Myocyte (in vitro differentiated cells): ENCODE measurements at regions not wholly inside any gene's neighbourhood (a gene's known extent, or its start where the extent isn't known, plus 50 kb on each side); places are given as distances from the start of the nearest gene placed in this dataset.
"Not testable (repeated sequence)": the region's sequence is repeated elsewhere in the genome, so short reads cannot be mapped to it uniquely, and the experiment has no call there.

ENCODE experiments used
- DNase-seq: peaks from one replicate; pipeline ENCODE4 v3.0.0-alpha.2; 2012; ENCODE audit warnings: low read depth

DNA sequence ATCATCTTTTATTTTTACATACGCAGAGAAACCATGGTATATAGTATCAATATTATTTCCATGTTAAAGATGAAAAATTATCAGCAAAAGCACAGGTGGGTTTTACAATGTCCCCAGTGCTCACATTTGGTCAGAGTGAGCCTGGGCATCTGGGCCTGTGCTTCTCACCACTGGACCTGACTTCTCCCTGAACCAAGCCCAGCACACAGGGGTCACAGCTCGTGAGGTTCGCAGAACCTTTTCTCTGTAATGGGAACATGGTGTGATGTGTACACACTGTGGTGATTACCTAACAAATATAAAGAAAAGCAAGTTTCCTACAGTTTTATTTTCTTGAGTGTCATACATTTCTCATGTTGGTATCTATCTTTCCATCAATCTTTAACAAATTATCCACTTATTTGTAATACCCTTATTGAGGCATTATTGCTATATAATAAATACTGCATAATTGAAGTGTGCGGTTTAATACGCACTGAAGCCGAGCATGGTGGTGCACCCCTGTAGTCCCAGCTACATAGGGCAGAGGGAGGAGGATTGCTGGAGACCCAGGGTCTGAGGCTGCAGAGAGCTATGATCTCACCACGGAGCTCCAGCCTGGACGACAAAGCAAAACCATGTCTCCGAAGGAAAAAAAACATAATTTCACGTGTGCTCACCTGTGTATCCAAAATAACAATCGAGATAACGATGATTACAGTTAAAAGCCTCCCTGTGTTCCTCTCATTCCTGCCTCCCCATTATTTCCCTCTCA is 743.2 kb downstream of the TMEM121 start:
- no peak for DNase-seq

DNA sequence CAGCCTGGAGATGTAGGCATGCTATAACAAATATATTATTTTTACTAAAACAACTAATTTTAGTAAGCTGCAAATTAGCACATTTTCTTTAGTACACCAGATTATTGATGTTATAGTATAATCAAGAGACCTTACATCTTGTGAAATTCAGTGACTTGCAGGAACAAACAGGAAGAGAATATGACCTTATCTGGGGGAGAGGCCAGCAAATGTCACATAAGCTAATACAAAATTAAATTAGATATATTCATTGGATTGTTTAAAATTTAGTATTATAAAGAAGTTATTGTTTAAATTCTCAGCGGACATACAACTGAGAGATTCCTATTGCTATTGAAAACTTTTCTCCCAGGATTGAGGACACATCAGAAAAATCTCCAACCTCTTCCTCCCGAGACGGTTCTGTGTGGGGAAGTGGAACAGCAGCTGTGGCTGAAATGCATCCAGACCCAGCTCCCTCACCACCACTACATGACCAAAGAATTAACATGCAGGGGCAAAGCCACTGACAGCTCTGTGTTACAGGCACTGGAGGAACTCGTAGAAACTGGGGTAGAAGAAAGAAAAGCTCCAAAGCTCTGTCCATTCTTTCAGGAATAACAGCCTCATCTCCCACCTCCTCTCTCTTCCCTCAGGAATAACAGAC is 744.2 kb downstream of the TMEM121 start:
- not testable (repeated sequence) for DNase-seq

DNA sequence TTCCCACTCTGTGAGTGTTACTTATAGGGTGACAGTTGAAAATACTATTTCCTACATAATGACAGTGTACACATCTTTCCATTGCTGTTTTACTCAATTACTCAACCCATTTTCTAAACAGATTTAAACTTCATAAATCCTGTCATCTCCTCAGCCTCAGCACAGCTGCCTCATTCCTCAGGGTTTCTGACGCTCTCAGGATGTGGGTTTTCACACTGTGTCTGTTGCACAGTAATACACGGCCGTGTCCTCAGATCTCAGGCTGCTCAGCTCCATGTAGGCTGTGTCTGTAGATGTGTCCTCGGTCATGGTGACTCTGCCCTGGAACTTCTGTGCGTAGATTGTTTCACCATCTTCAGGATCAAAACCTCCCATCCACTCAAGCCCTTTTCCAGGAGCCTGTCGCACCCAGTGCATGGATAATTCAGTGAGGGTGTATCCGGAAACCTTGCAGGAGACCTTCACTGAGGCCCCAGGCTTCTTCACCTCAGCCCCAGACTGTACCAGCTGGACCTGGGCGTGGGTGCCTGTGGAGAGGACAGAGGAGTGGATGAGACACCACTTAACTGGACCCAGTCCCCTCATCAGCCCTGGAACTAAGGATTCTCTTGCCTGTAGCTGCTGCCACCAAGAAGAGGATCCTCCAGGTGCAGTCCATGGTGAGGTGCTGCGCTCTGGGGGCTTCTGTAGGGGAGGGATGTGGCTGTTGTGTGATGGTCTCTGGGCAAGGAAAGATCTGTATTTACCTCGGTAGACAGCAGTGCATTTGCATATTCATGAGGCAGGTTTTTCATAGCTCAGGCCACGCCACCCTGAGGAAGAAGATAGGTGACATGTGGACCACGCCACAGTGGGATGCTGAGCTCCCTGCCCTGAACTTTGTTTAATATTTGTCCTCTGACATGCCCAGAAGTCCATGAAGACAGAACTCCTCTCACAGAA is 750.2 kb downstream of the TMEM121 start:
- no peak for DNase-seq

DNA sequence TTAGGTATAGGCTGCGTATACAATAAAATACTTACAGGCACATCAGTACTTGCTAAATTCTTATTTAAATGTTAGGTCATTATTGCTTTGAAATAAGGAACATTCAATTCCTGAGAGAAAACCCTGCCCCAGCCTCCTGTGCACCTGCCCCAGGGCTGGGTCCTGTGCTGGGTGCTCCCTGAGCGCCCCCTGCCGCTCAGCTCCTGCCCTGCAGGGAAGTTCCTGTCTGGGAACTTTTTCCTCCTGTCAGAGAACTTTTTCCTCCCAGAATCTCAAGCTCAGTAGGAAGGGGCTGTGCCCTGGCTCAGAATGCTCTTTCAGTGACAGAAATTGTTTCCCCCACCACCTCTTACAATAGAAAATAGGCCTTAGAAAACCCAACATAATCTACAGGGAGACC is 751.1 kb downstream of the TMEM121 start:
- no peak for DNase-seq

DNA sequence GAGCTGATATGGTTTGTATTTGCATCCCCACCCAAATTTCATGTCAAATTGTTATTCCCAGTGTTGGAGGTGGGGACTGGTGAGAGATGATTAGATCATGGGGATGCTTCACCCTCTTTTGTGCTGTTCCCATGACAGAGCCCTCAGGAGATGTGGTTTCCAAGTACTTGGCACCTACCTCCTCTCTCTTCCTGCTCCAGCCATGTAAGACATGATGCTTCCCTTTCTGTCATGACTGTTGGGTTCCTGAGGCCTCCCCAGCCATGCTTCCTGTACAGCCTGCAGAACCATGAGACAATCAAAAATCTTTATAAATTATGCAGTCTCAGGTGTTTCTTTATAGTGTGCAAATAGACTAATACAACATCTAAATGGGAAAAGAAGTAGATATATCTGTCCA is 754.5 kb downstream of the TMEM121 start:
- DNase-seq = no peak

DNA sequence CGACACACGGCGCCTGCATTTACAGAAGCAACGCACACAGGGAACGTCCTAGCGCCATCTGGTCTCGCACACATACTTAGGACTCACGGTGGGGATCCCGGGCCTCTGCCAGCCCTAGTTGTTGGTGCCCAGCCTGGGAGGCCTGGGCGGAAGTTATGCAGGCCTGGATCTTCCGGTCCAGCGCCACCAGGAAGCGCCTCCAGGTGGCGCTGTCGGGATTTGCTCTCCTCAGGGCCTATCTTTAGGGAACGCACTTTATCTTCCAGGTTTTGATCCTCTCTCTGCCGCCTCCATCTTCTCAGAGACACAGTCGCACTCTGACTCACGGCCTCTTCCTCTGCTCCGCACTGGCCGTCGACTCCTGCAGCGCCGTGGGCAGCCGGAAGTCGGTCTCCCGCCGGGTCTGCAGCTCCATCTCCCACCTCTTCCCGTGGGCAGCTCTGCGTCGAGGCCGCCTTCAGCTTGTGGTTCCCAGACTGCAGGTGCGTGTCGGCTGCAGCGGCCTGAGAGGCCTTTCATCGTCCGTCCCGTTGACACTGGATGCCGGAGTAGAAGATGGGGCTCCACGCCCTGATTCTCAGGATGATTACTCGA is 760.4 kb downstream of the TMEM121 start:
- no peak for DNase-seq

DNA sequence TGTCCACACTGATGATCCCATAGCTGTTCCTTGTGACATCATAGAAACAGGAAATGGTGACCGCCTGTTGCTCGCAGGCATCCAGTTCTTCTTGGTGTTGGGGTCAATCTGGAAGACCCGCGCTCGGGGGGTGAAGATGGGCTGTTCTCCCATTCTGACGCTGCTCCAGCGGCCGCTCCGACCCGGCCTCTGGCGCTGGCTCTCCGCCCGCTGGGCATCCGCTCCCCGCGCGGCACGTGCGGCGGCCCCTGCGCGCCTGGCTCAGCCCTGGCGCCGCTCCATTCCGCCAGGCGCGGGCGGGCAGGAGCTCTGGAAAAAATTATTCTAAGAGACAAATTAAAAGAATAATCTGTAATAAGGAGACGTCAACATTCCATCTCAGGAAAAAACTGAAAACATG is 761.1 kb downstream of the TMEM121 start:
- no peak for DNase-seq

DNA sequence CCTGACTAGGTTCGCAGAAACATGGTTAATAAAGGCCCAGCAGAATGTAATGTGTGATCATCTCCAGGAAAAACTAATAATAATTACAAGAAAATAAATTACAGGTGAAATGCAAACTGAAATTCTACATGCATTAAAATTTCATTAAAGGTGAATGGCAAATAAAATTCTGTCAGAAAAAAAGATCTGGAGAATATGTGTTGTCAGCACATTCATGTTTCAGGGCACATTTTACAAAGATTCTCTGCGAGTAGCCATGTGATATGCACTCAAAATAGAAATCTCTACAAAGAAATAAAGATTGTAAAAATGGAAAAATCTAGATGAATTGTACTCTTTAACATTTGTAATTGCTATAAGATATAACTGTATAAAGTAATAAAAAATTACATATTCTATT is 765.2 kb downstream of the TMEM121 start:
- no peak for DNase-seq

DNA sequence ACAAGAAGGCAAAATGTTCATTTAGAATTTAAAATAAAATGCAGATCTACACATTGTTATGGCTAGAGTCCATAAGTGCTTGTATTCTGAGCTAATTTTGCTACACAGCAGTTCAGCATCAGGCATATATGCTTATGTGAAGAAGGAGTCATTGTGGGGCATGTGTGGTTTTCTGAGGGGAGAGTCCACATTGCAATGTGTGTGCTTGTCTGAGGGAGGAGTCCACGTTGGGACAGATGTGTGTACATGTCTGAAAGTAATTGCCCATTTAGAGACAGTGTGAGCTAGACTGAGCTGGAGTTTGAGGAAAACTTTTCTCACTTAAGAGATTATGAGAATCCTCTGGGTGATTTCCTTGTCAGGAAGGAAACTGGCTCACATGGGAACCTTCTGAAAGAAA is 767.9 kb downstream of the TMEM121 start:
- no peak for DNase-seq

DNA sequence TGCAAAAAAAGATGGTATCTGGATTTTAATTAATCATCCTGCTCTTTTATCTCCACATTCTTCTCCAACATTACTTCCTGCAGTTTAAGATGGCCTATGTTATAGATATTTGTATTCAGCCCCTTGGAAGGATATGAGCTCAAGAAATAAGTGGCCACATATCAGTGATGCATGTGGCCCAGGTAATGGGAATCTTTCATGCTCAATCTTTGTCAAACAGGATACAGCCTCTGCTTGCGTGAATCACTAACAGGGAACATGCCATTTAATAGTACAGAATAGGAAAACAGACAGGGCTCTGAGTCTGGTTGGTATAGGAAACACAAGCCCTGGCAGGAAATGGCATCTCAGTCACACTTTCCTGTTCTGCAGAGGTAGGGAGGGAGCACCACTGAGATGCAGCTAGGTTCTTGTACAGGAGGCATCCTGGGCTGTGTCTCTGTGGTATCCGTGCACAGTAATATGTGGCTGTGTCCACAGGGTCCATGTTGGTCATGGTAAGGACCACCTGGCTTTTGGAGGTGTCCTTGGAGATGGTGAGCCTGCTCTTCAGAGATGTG is 774.6 kb downstream of the TMEM121 start:
- DNase-seq = not testable (repeated sequence)

DNA sequence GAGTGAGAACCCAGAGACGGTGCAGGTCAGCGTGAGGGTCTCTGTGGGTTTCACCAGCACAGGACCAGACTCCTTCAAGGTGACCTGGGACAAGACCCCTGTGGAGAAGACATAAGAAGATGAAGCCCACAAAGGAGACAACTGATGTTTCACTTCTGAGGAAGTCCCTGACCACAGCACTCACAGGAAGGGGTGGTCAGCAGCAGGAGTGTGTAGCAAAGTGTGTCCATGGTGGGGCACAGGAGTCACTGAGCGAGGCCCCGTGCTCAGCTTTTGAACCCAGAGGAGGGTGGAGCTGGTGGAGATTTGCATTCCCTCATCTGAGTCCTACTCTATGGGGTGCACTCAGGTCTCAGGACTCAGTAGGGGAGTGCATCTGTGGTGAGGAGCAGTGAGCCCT is 775.2 kb downstream of the TMEM121 start:
- not testable (repeated sequence) for DNase-seq

DNA sequence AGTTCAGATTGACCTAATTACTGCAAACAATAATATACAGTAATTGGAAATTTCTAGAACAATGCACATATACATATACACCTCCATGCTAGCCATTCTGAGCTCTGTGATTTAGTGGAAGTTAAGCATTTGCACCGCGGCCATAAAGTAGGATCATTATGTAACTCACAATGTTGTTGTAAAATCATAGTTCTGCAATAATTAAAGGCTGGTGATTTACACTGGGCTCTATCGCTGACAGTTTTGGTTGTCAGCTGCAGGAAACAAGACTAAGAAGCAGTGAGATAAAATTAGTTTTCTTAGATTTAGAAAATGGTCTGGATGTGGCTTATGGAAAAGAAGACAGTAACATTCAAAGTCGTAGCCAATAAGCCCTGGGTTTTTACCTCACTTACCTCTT is 776.3 kb downstream of the TMEM121 start:
- DNase-seq = no peak

DNA sequence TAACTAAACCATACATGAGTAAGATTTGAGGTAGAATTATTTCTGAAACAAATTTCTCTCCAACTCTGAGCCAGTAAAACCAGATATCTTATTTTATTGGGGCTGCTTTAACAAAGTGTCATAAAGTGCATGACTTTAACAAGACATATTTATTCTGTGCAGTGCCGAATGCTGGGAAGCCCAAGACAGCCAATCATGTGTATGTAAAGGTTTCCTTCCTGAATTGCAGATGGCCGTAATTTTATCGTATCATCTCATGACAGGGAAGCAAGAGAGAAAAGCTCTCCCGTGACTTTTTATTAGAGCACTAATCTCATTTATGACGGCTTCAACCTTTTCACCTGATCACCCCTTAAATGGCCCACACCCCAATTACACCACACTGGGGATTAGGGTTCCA is 777.9 kb downstream of the TMEM121 start:
- no peak for DNase-seq

DNA sequence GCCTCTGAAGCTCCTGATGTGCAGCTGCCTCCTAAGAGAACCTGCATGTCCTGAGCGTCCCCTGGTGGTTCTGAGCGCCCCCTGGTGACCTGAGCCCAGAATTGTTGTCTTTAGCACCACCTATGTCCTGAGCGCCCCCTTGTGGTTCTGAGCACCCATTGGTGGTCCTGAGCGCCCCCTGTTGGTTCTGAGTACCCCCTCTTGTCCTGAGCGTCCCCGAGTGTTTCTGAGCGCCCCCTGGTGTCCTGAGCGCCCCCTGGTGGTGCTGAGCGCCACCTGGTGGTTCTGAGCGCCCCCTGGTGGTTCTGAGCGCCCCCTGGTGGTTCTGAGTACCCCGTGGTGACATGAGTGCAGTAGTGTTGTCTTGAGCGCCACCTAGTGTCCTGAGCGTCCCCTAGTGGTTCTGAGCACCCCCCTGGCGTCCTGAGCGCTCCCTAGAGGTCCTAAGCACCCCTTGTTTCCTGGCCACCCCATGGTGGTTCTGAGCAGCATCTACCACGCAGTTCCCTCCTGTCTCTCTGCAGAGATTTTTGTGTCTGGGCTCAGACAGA is 782.5 kb downstream of the TMEM121 start:
- DNase-seq = no peak

DNA sequence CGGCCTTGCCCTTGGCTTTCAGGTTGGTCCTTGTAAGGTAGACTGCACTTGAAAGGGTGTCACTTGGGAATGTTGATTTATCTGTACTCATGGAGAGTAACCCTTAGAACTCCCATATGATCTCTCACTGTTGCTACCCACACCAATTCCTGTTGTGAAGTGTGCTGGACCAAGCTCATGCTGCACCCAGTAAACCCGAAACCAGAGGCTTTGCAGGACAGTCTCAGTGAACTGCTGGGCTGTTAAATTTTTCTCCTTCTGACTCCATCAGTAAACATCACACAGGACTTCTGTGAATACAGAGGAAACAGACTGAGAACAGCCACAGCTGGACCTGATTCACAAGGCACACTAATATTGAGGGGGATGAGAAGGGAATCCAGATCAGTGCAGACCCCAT is 783.0 kb downstream of the TMEM121 start:
- DNase-seq = no peak

DNA sequence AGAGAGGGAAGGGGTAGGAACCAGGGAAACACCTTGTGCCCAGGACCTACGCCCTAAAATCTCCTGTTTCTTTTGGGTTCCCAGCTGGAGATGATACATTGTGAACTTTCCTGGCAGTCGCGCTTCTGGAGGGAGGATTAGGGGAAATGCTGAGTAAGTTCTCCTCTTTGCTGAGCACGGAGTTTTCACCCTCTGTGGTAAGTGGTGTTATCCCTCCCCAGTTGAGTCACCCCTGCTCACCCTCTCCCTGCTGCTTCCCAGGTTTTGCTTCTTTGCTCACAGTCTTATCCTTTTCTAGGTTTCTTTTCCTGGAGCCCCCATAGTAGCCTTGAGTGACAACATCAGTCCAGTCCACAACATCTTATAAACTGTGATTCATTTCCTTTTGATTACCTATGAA is 789.1 kb downstream of the TMEM121 start:
- DNase-seq = no peak

DNA sequence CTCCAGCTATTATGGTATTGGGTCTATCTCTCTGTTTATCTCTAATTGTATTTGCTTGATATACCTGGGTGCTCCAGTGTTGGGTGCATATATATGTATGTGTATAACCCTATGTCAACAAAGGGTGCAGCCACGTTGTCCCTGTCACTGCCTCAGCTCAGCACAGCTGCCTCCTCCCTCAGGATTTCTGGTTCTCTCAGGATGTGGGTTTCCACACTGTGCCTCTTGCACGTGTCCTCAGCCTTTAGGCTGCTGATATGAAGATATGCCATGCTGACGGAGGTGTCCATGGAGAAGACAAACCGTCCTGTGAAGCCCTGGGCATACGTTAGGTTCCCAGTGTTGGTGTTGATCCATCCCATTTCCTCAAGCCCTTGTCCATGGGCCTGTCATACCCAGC is 791.2 kb downstream of the TMEM121 start:
- no peak for DNase-seq

DNA sequence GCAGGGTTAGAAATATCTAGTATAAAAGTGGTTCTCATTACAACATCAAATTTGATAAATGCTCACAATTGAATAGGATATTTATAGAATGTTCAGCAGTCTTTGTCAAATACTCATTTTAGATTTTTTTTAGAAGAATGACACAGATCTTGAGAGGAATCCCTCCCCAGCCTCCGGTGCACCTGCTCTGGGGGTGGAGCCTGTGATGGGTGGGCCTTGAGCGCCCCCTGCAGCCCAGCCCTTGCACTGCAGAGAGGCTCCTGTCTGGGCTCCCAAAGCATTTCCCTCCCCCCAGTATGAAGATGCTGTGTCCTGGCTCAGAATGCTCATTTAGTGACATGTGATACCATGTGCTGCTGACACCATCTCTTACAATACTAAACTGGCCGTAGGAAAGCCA is 792.3 kb downstream of the TMEM121 start:
- DNase-seq = no peak

DNA sequence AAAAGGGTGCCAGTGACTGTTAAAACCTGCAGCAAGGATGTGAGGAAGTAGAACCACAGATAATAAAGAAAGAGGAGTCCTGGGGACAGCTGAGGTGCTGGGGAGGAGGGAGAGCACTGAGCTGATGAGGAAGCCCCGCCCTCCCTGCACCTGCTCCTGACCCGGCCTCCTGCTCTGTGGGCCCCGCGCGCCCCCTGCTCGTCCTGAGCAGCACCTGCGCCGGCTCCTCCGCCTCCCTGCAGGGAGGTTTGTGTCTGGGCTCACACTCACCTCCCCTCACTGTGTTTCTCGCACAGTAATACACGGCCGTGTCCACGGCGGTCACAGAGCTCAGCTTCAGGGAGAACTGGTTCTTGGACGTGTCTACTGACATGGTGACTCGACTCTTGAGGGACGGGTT is 797.6 kb downstream of the TMEM121 start:
- not testable (repeated sequence) for DNase-seq

DNA sequence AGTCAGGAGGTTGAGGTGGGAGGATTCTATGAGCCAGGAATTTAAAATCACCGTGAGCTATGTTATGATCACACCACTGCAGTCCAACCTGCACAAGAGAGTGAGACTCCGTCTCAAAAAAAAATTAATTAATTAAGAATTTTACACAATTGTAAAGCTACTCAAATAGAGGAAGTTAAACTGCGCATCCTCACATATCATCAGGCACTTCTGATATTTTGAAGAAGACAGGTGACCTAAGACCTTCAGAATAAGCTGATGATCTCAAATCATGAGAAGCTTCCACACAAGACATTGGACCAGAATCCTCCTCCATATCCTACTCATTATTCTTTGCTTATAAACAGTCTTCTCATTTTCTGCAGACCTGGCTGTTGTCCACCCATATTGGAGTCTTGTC is 800.9 kb downstream of the TMEM121 start:
- DNase-seq = no peak
